ENCODE measurements at regions not wholly inside any gene's neighbourhood (a gene's known extent, or its start where the extent isn't known, plus 50 kb on each side); places are given as distances from the start of the nearest gene placed in this dataset.

GRCh38 chr10:44463511-44464121 lies 78.7 kb upstream of the CXCL12 start:
- no peak for DNase-seq (ENCODE audit: low spot score)
- Mint-ChIP-seq H3K4me1 (ENCODE audit: low read depth) (peaks cover 16% of the 10 kb centered on the region), H3K36me3 (ENCODE audit: low read depth) (no peaks in the 10 kb centered on the region), H3K27ac (ENCODE audit: unreplicated experiment) (no peak overlapping the region), H3K9me3 (ENCODE audit: low read depth) (no peaks in the 10 kb centered on the region), H3K27me3 (ENCODE audit: low read depth) (peaks cover 3% of the 10 kb centered on the region), H3K4me3 (ENCODE audit: unreplicated experiment) (no peak overlapping the region)
- no peak for TF ChIP-seq CTCF (IDR thresholded peaks at IDR 0.05)

GRCh38 chr10:44464503-44464902 lies 79.6 kb upstream of the CXCL12 start:
- Mint-ChIP-seq H3K36me3 (ENCODE audit: low read depth) (no peaks in the 10 kb centered on the region), H3K9me3 (ENCODE audit: low read depth) (no peaks in the 10 kb centered on the region), H3K4me3 (ENCODE audit: unreplicated experiment) (no peak overlapping the region), H3K4me1 (ENCODE audit: low read depth) (peaks cover 16% of the 10 kb centered on the region), H3K27me3 (ENCODE audit: low read depth) (peaks cover 3% of the 10 kb centered on the region), H3K27ac (ENCODE audit: unreplicated experiment) (no peak overlapping the region)
- peak; percentile 56 for TF ChIP-seq CTCF (IDR thresholded peaks at IDR 0.05)
- no peak for DNase-seq (ENCODE audit: low spot score)

GRCh38 chr10:44465401-44466115 lies 80.7 kb upstream of the CXCL12 start:
- Mint-ChIP-seq H3K27ac (ENCODE audit: unreplicated experiment) (no peak overlapping the region), H3K36me3 (ENCODE audit: low read depth) (no peaks in the 10 kb centered on the region), H3K9me3 (ENCODE audit: low read depth) (no peaks in the 10 kb centered on the region), H3K4me3 (ENCODE audit: unreplicated experiment) (no peak overlapping the region), H3K4me1 (ENCODE audit: low read depth) (peaks cover 18% of the 10 kb centered on the region), H3K27me3 (ENCODE audit: low read depth) (peaks cover 3% of the 10 kb centered on the region)
- TF ChIP-seq CTCF (IDR thresholded peaks at IDR 0.05) = peak; percentile 37
- DNase-seq (ENCODE audit: low spot score) = no peak

- Mint-ChIP-seq H3K27me3 (ENCODE audit: low read depth) (peaks cover 3% of the 10 kb centered on the region), H3K27ac (ENCODE audit: unreplicated experiment) (no peak overlapping the region), H3K4me1 (ENCODE audit: low read depth) (peaks cover 21% of the 10 kb centered on the region), H3K36me3 (ENCODE audit: low read depth) (no peaks in the 10 kb centered on the region), H3K9me3 (ENCODE audit: low read depth) (no peaks in the 10 kb centered on the region), H3K4me3 (ENCODE audit: unreplicated experiment) (no peak overlapping the region)
- no peak for TF ChIP-seq CTCF (IDR thresholded peaks at IDR 0.05)
- no peak for DNase-seq (ENCODE audit: low spot score)
Measured at GRCh38 chr10:44466236-44466635, 81.3 kb upstream of the CXCL12 start.

- TF ChIP-seq CTCF (IDR thresholded peaks at IDR 0.05) = no peak
- peaks cover 2% of the 10 kb centered on the region for H3K27me3 Mint-ChIP-seq (ENCODE audit: low read depth)
- no peak overlapping the region for H3K4me3 Mint-ChIP-seq (ENCODE audit: unreplicated experiment)
- no peaks in the 10 kb centered on the region for H3K9me3 Mint-ChIP-seq (ENCODE audit: low read depth)
- H3K4me1 Mint-ChIP-seq (ENCODE audit: low read depth) = peaks cover 21% of the 10 kb centered on the region
- DNase-seq (ENCODE audit: low spot score) = peak; percentile 74
- no peak overlapping the region for H3K27ac Mint-ChIP-seq (ENCODE audit: unreplicated experiment)
- H3K36me3 Mint-ChIP-seq (ENCODE audit: low read depth) = no peaks in the 10 kb centered on the region
Measured at GRCh38 chr10:44467090-44467489, 82.2 kb upstream of the CXCL12 start.

Measured in chondrocyte (in vitro differentiated cells).